ENCODE measurements at regions not wholly inside any gene's neighbourhood (a gene's known extent, or its start where the extent isn't known, plus 50 kb on each side); places are given as distances from the start of the nearest gene placed in this dataset.

DNA sequence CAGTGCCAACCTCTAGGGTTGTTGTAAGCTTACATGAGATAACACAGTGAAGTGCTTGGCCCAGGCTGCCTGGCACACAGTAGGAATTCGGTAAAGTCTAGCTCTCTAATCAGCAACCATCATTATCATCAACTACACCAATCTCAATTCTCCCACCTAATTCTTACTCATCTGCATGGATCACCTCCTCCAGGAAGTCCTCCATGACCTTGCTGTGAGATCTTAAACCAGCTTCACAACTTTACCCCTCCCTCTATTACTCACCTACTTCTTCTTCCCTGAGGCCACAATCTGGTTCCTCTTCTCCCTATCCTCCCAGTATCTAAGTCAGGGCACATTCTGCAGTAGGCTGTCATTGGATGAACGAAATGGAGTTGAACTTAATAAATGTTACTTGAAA lies 67.3 kb downstream of the GSC start:
- peaks cover 19% of the 10 kb centered on the region for H3K27me3 Mint-ChIP-seq
- Histone ChIP-seq H3K27ac (ENCODE audit: low read depth in 1 of 2, low read length in 2 of 2) (no peak overlapping the region), H3K4me3 (ENCODE audit: low read length) (no peak overlapping the region), H3K36me3 (ENCODE audit: insufficient read depth, low read length) (no peaks in the 10 kb centered on the region), H3K4me1 (ENCODE audit: insufficient read depth, low read length) (no peaks in the 10 kb centered on the region), H3K9me3 (ENCODE audit: control insufficient read depth in 1 of 2, insufficient read depth in 1 of 2, low read length in 2 of 2) (no peaks in the 10 kb centered on the region), H3K27me3 (ENCODE audit: control insufficient read depth in 1 of 2, insufficient read depth in 2 of 2, low read length in 2 of 2) (no peaks in the 10 kb centered on the region)
- ATAC-seq (ENCODE audit: poor library complexity) (no peak), DNase-seq (no peak)
- CTCF ChIA-PET, result no interaction called here
- H3K27ac Mint-ChIP-seq, result no peak overlapping the region
- H3K9me3 Mint-ChIP-seq, result no peaks in the 10 kb centered on the region
- POLR2A ChIA-PET, result no interaction called here
- H3K4me1 Mint-ChIP-seq (ENCODE audit: low read depth), result no peaks in the 10 kb centered on the region
- H3K4me3 Mint-ChIP-seq, result no peak overlapping the region
- intact Hi-C loops (cut with DNase I, micrococcal nuclease), result no loop called here
- no peaks in the 10 kb centered on the region for H3K36me3 Mint-ChIP-seq (ENCODE audit: low read depth)
- TF ChIP-seq, protein P1, sequence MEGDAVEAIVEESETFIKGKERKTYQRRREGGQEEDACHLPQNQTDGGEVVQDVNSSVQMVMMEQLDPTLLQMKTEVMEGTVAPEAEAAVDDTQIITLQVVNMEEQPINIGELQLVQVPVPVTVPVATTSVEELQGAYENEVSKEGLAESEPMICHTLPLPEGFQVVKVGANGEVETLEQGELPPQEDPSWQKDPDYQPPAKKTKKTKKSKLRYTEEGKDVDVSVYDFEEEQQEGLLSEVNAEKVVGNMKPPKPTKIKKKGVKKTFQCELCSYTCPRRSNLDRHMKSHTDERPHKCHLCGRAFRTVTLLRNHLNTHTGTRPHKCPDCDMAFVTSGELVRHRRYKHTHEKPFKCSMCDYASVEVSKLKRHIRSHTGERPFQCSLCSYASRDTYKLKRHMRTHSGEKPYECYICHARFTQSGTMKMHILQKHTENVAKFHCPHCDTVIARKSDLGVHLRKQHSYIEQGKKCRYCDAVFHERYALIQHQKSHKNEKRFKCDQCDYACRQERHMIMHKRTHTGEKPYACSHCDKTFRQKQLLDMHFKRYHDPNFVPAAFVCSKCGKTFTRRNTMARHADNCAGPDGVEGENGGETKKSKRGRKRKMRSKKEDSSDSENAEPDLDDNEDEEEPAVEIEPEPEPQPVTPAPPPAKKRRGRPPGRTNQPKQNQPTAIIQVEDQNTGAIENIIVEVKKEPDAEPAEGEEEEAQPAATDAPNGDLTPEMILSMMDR (IDR thresholded peaks at IDR 0.05), result no peak

DNA sequence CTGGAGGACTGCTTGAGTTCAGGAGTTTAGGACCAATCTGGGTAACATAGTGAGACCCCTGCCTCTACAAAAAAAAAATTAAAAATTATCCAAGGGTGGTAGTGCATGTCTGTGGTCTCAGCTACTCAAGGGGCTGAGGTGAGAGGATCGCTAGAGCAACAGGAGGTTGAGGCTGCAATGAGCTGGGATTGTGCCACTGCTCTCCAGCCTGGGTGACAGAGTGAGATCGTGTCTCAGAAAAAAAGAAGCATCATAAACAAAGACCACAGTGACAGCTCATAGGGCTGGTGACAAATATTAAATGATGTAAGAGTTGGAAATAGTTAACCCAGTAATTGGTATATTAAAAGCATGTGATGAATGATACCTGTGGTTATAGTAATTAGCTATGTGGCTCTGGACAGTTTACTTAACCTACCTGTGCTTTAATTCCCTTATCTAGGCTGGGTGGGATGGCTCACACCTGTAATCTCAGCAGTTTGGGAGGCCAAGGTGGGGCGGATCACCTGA lies 68.0 kb downstream of the GSC start:
- no peaks in the 10 kb centered on the region for H3K4me1 ChIP-seq (ENCODE audit: insufficient read depth, low read length)
- TF ChIP-seq, protein P1 (IDR thresholded peaks at IDR 0.05), result no peak
- Mint-ChIP-seq H3K4me1 (ENCODE audit: low read depth) (no peaks in the 10 kb centered on the region), H3K36me3 (ENCODE audit: low read depth) (no peaks in the 10 kb centered on the region), H3K27me3 (peaks cover 12% of the 10 kb centered on the region), H3K27ac (no peak overlapping the region), H3K4me3 (no peak overlapping the region), H3K9me3 (no peaks in the 10 kb centered on the region)
- ATAC-seq (ENCODE audit: poor library complexity), result no peak
- no peak overlapping the region for H3K27ac ChIP-seq (ENCODE audit: low read depth in 1 of 2, low read length in 2 of 2)
- intact Hi-C loops (cut with DNase I, micrococcal nuclease), result no loop called here
- H3K36me3 ChIP-seq (ENCODE audit: insufficient read depth, low read length), result no peaks in the 10 kb centered on the region
- no peak overlapping the region for H3K4me3 ChIP-seq (ENCODE audit: low read length)
- DNase-seq, result no peak
- ChIA-PET POLR2A (no interaction called here), CTCF (no interaction called here)
- H3K9me3 ChIP-seq (ENCODE audit: control insufficient read depth in 1 of 2, insufficient read depth in 1 of 2, low read length in 2 of 2), result no peaks in the 10 kb centered on the region
- H3K27me3 ChIP-seq (ENCODE audit: control insufficient read depth in 1 of 2, insufficient read depth in 2 of 2, low read length in 2 of 2), result no peaks in the 10 kb centered on the region

DNA sequence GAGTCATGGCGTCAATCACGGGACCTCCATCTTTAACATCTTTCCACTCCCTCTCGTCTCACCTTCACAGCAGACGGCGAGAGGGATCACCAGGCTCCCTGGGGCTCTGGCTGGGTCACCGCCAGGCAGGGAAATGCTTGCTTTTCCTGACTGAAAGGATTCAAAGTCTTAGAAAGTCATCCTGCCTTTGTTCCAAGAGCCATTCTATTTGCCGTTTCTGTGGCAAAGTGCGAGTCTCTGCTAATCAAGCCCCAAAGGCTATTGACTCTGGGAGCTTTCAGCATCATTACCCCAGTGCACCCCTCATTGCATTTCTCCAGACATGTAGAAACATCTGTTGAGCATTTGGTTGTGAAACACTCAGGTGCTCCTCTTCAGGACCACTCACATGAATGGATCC lies 69.6 kb downstream of the GSC start:
- no peaks in the 10 kb centered on the region for H3K4me1 Mint-ChIP-seq (ENCODE audit: low read depth)
- CTCF ChIA-PET, result no interaction called here
- POLR2A ChIA-PET, result no interaction called here
- intact Hi-C loops (cut with DNase I, micrococcal nuclease), result no loop called here
- Histone ChIP-seq H3K36me3 (ENCODE audit: insufficient read depth, low read length) (no peaks in the 10 kb centered on the region), H3K27ac (ENCODE audit: low read depth in 1 of 2, low read length in 2 of 2) (no peak overlapping the region), H3K4me1 (ENCODE audit: insufficient read depth, low read length) (no peaks in the 10 kb centered on the region), H3K4me3 (ENCODE audit: low read length) (no peak overlapping the region), H3K9me3 (ENCODE audit: control insufficient read depth in 1 of 2, insufficient read depth in 1 of 2, low read length in 2 of 2) (no peaks in the 10 kb centered on the region), H3K27me3 (ENCODE audit: control insufficient read depth in 1 of 2, insufficient read depth in 2 of 2, low read length in 2 of 2) (no peaks in the 10 kb centered on the region)
- peaks cover 6% of the 10 kb centered on the region for H3K27me3 Mint-ChIP-seq
- no peak overlapping the region for H3K27ac Mint-ChIP-seq
- TF ChIP-seq, protein P1 (IDR thresholded peaks at IDR 0.05), result no peak
- H3K4me3 Mint-ChIP-seq, result no peak overlapping the region
- no peaks in the 10 kb centered on the region for H3K36me3 Mint-ChIP-seq (ENCODE audit: low read depth)
- H3K9me3 Mint-ChIP-seq, result no peaks in the 10 kb centered on the region
- no peak for DNase-seq
- ATAC-seq (ENCODE audit: poor library complexity), result no peak

Data from CD4-positive, alpha-beta T cell (primary cell).